Caco-2 (cell line): ENCODE measurements at regions not wholly inside any gene's neighbourhood (a gene's known extent, or its start where the extent isn't known, plus 50 kb on each side); places are given as distances from the start of the nearest gene placed in this dataset.

ENCODE experiments used
- BruUV-seq: library from RNA; stranded (reverse); fragments of 400-500 nt; replicated peaks from 2 replicates; lab custom pipeline; 2021; lab: Mats Ljungman, UMichigan
- CTCF ChIA-PET: fragments of 300-600 bp; sonication (Branson Sonifier 250); formaldehyde crosslinking; loops from one replicate; lab custom pipeline; 2022; ENCODE audit warnings: antibody characterized with exemption; lab: Charles Lee
- POLR2A ChIA-PET: fragments of 300-600 bp; sonication (Branson Sonifier 250); formaldehyde crosslinking; loops from one replicate; lab custom pipeline; 2022; ENCODE audit warnings: antibody characterized with exemption; lab: Charles Lee
- DNase-seq, 2 experiments: peaks; one replicate each; pipeline versions ENCODE4 v3.0.0 to v3.0.0-alpha.2; 2020 to 2022
- H3K27me3 ChIP-seq: replicated peaks from 2 replicates; pipeline ENCODE4 v1.6.0; 2011; ENCODE audit warnings: low read length; ENCODE audit not compliant: control insufficient read depth, insufficient read depth
- H3K36me3 ChIP-seq: 2 replicates; pipeline ENCODE4 v1.5.1; 2011; ENCODE audit warnings: low read length; ENCODE audit not compliant: control insufficient read depth, insufficient read depth
- H3K4me1 ChIP-seq: fragments of 250-450 bp; sonication (Bioruptor Pico); 2 replicates; pipeline ENCODE4 v1.5.1; 2020; ENCODE audit warnings: mild to moderate bottlenecking
- H3K4me3 ChIP-seq: 2 replicates; pipeline ENCODE4 v1.5.1; 2011; ENCODE audit warnings: low read depth, mild to moderate bottlenecking, control low read depth, low read length
- H3K9me3 ChIP-seq: fragments of 250-450 bp; sonication (Bioruptor Pico); 2 replicates; pipeline ENCODE4 v1.5.1; 2020; ENCODE audit warnings: mild to moderate bottlenecking, moderate library complexity
- H3K27ac Mint-ChIP-seq: one replicate; pipeline ENCODE4 v1.8.0; 2022; ENCODE audit warnings: mixed read lengths; ENCODE audit not compliant: unreplicated experiment
- H3K27me3 Mint-ChIP-seq: one replicate; pipeline ENCODE4 v1.8.0; 2022; ENCODE audit warnings: mixed read lengths; ENCODE audit not compliant: insufficient read depth, unreplicated experiment
- H3K36me3 Mint-ChIP-seq: one replicate; pipeline ENCODE4 v1.8.0; 2022; ENCODE audit warnings: mild to moderate bottlenecking, mixed read lengths; ENCODE audit not compliant: insufficient read depth, unreplicated experiment
- H3K4me1 Mint-ChIP-seq: one replicate; pipeline ENCODE4 v1.8.0; 2022; ENCODE audit warnings: low read depth, mixed read lengths; ENCODE audit not compliant: unreplicated experiment
- H3K4me3 Mint-ChIP-seq: one replicate; pipeline ENCODE4 v1.8.0; 2022; ENCODE audit warnings: mild to moderate bottlenecking, moderate library complexity, mixed read lengths; ENCODE audit not compliant: unreplicated experiment
- H3K9me3 Mint-ChIP-seq: one replicate; pipeline ENCODE4 v1.8.0; 2022; ENCODE audit warnings: mixed read lengths; ENCODE audit not compliant: unreplicated experiment
- intact Hi-C: fragments of 100-400 bp; cut with micrococcal nuclease; formaldehyde crosslinking; loops from one replicate; pipeline ENCODE4 v1.10.0; 2022; ENCODE audit not compliant: unreplicated experiment
- TF ChIP-seq, protein P1 (sequence below), 2 experiments: fragments of 200-600 bp in 1 of 2; IDR thresholded peaks; 1 replicate in 1 of 2; 2 replicates in 1 of 2; pipeline versions ENCODE4 v1.5.1 to v1.8.0; 2011 to 2022; ENCODE audit warnings: antibody characterized with exemption in 1 of 2, control low read depth in 1 of 2, inconsistent platforms in 1 of 2, low read depth in 1 of 2, low read length in 1 of 2, mild to moderate bottlenecking in 1 of 2, moderate library complexity in 1 of 2; ENCODE audit not compliant: insufficient read depth in 1 of 2, severe bottlenecking in 1 of 2, unreplicated experiment in 1 of 2

DNA sequence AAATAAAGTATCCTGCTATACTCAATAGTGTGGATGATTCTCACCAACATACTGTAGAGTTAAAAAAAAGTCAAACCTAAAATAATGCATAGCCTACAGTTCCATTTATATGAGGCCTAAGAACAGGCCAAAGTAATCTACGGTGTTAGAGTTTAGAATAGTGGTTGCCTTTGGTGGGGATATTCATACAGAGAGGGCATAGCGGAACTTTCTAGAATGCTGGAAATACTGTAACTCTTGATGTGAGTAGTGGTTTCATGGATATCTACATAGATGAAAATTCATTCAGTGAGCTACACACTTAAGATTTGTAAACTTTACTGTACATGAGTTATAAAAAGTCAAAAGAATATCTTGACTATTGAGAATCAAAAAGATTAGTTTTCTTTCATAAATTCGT lies 349.9 kb upstream of the NFE2L3 start:
- no peak for DNase-seq
- Mint-ChIP-seq H3K27ac (no peak overlapping the region), H3K4me3 (no peak overlapping the region), H3K36me3 (no peaks in the 10 kb centered on the region), H3K9me3 (no peaks in the 10 kb centered on the region), H3K4me1 (no peaks in the 10 kb centered on the region), H3K27me3 (peaks cover 10% of the 10 kb centered on the region)
- BruUV-seq: no TSS peak
- ChIA-PET POLR2A (no interaction called here), CTCF (no interaction called here)
- H3K36me3 ChIP-seq: no peaks in the 10 kb centered on the region
- TF ChIP-seq, protein P1, sequence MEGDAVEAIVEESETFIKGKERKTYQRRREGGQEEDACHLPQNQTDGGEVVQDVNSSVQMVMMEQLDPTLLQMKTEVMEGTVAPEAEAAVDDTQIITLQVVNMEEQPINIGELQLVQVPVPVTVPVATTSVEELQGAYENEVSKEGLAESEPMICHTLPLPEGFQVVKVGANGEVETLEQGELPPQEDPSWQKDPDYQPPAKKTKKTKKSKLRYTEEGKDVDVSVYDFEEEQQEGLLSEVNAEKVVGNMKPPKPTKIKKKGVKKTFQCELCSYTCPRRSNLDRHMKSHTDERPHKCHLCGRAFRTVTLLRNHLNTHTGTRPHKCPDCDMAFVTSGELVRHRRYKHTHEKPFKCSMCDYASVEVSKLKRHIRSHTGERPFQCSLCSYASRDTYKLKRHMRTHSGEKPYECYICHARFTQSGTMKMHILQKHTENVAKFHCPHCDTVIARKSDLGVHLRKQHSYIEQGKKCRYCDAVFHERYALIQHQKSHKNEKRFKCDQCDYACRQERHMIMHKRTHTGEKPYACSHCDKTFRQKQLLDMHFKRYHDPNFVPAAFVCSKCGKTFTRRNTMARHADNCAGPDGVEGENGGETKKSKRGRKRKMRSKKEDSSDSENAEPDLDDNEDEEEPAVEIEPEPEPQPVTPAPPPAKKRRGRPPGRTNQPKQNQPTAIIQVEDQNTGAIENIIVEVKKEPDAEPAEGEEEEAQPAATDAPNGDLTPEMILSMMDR (IDR thresholded peaks at IDR 0.05; ENCODE audit: insufficient read depth in 1 of 2, low read depth in 1 of 2, low read length in 1 of 2, severe bottlenecking in 1 of 2, unreplicated experiment in 1 of 2): no peak
- intact Hi-C loops: no loop called here
- no peaks in the 10 kb centered on the region for H3K9me3 ChIP-seq
- H3K4me1 ChIP-seq: no peaks in the 10 kb centered on the region
- no peak overlapping the region for H3K4me3 ChIP-seq
- H3K27me3 ChIP-seq: no peaks in the 10 kb centered on the region; the same call in 1 of the 2 replicates

DNA sequence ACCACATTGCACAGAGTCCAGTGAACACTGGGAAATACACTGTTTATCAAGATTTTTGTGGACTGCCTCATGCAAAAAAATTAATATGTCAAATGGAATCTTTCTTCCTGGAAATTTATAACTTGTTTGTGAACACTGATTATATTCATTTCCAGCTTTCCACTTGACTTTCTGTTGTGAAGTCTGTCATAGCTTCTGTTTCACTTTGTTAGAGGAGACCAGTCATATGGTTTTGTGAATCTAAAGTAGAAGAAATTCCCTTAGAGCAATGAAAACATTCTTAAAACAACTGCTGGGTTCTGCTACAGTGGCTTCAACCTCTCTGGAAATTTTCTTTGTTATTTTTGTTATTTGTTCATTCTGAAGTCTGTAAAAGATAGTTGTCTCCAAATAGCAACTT lies 349.5 kb upstream of the NFE2L3 start:
- Mint-ChIP-seq H3K9me3 (no peaks in the 10 kb centered on the region), H3K4me3 (no peak overlapping the region), H3K27me3 (peaks cover 10% of the 10 kb centered on the region), H3K4me1 (no peaks in the 10 kb centered on the region), H3K36me3 (no peaks in the 10 kb centered on the region), H3K27ac (no peak overlapping the region)
- no peak for DNase-seq
- TF ChIP-seq, protein P1 (IDR thresholded peaks at IDR 0.05; ENCODE audit: insufficient read depth in 1 of 2, low read depth in 1 of 2, low read length in 1 of 2, severe bottlenecking in 1 of 2, unreplicated experiment in 1 of 2): no peak
- CTCF ChIA-PET: no interaction called here
- intact Hi-C loops: no loop called here
- Histone ChIP-seq H3K4me1 (no peaks in the 10 kb centered on the region), H3K4me3 (no peak overlapping the region), H3K9me3 (no peaks in the 10 kb centered on the region), H3K27me3 (no peaks in the 10 kb centered on the region; the same call in 1 of the 2 replicates), H3K36me3 (no peaks in the 10 kb centered on the region)
- BruUV-seq: no TSS peak
- POLR2A ChIA-PET: no interaction called here

DNA sequence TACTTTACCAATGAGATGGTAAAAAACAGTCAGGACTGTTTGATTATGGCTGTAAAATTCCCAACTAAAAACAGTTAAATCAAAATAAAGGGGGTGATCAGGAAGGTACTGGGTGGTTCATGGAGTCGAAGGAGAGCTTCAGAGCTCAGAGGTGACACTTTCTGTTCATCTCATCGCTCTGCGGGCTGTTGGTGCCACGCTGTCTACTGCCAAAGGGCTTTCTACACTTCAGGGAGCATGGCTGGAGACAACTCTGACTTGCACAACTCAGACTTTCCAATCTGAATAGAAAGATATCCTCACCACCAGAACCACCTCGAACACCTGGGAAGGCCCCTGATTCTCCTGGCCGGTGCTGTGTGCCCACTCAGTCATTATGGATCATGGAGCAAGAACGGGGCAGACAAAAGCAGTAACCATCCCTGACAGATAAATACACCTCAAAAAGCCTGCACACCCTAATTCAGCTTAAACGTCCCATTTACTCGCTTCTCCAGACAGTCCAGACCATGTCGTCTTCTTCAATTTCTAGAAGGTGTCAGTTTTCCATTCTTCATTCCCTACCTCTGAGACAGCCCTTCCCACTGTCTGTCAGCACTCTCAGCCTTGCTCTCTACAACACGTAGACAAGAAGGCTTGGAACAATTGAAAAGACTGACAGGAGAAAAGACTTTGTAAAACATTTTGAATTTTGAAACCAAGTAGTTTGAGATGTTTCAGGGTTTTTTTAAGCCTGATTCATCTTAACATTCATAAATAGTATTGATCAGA lies 348.7 kb upstream of the NFE2L3 start:
- POLR2A ChIA-PET: no interaction called here
- Histone ChIP-seq H3K9me3 (no peaks in the 10 kb centered on the region), H3K4me1 (no peaks in the 10 kb centered on the region), H3K36me3 (no peaks in the 10 kb centered on the region), H3K4me3 (no peak overlapping the region), H3K27me3 (no peaks in the 10 kb centered on the region; the same call in 1 of the 2 replicates)
- Mint-ChIP-seq H3K36me3 (no peaks in the 10 kb centered on the region), H3K4me3 (no peak overlapping the region), H3K27ac (no peak overlapping the region), H3K9me3 (no peaks in the 10 kb centered on the region), H3K27me3 (peaks cover 10% of the 10 kb centered on the region), H3K4me1 (no peaks in the 10 kb centered on the region)
- CTCF ChIA-PET: no interaction called here
- no peak for DNase-seq
- no TSS peak for BruUV-seq
- TF ChIP-seq, protein P1 (IDR thresholded peaks at IDR 0.05; ENCODE audit: insufficient read depth in 1 of 2, low read depth in 1 of 2, low read length in 1 of 2, severe bottlenecking in 1 of 2, unreplicated experiment in 1 of 2): no peak
- intact Hi-C loops: no loop called here
